GM23248 (cell line): ENCODE measurements at regions not wholly inside any gene's neighbourhood (a gene's known extent, or its start where the extent isn't known, plus 50 kb on each side); places are given as distances from the start of the nearest gene placed in this dataset.

Experiments used
- EZH2 ChIP-seq: fragments of 200-600 bp; sonication (generic); IDR thresholded peaks from 2 replicates; pipeline ENCODE4 v1.6.1; 2018; ENCODE audit warnings: antibody characterized with exemption, mild to moderate bottlenecking; ENCODE audit not compliant: insufficient read depth, poor library complexity, severe bottlenecking
- EZH2phosphoT487 ChIP-seq: fragments of 200-600 bp; sonication (generic); IDR thresholded peaks from 2 replicates; pipeline ENCODE4 v1.6.1; 2018; ENCODE audit warnings: antibody characterized with exemption, moderate library complexity, mild to moderate bottlenecking, low read depth; ENCODE audit not compliant: insufficient read depth

DNA sequence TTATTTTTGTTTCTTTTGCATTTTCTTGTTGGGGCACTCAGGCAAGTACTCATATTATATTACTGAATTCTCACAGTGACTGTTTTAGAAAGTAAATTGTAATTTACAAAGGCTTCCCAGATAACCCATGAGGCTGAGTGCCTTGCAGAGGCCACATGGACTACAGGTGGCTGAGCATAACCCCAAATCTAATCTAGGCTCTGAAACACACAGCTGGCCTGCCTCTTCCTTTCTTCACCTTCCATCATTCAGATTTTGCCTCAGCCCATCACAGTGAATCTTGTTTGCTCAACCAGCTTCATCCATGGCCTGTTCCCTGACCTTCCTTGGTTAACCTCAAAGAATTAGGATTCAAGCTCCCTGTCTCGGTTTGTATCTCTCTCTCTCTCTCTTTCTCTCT, 78.5 kb upstream of the PRDM11 start:
- TF ChIP-seq EZH2phosphoT487, result no peak
- TF ChIP-seq EZH2, result no peak
